Endothelial cell of umbilical vein (primary cell): ENCODE measurements at regions not wholly inside any gene's neighbourhood (a gene's known extent, or its start where the extent isn't known, plus 50 kb on each side); places are given as distances from the start of the nearest gene placed in this dataset.

ENCODE experiments used
- BruUV-seq: library from RNA; stranded (reverse); fragments of 400-500 nt; replicated peaks from 2 replicates; lab custom pipeline; 2021; lab: Mats Ljungman, UMichigan
- CTCF ChIA-PET: fragments of 300-600, 350-600 bp; sonication (Branson Sonifier 250); formaldehyde crosslinking; loops from one replicate; lab custom pipeline; 2021; ENCODE audit warnings: antibody characterized with exemption, inconsistent platforms; lab: Charles Lee
- POLR2A ChIA-PET: fragments of 300-600, 350-600 bp; sonication (Branson Sonifier 250); formaldehyde crosslinking; loops from one replicate; lab custom pipeline; 2021; ENCODE audit warnings: antibody characterized with exemption, inconsistent platforms; lab: Charles Lee
- DNase-seq: peaks from one replicate; pipeline ENCODE4 v3.0.0-alpha.2; 2011; ENCODE audit warnings: low read depth, low spot score
- FAIRE-seq: peaks from 2 replicates; lab custom pipeline; 2011; peaks lifted over from hg19 to GRCh38; lab: Jason Lieb, UNC
- H2AFZ ChIP-seq: 2 replicates; pipeline ENCODE4 v1.6.0; 2012; ENCODE audit warnings: low read depth, low read length, control low read depth, inconsistent platforms
- H3K27ac ChIP-seq: 2 replicates; pipeline ENCODE4 v1.5.1; 2011; ENCODE audit warnings: low read depth, mild to moderate bottlenecking, control low read depth, low read length, moderate library complexity; ENCODE audit not compliant: insufficient read depth
- H3K27me3 ChIP-seq, 2 experiments: 2 replicates each; pipeline versions ENCODE4 v1.6.0 to v1.6.1; 2011; ENCODE audit warnings: low read length in 2 of 2, mixed read lengths in 1 of 2; ENCODE audit not compliant: control insufficient read depth in 2 of 2, insufficient read depth in 2 of 2
- H3K36me3 ChIP-seq, 2 experiments: 2 replicates in 1 of 2; 3 replicates in 1 of 2; pipeline ENCODE4 v1.5.1; 2011; ENCODE audit warnings: low read length in 2 of 2, mild to moderate bottlenecking in 1 of 2, moderate library complexity in 1 of 2; ENCODE audit not compliant: control insufficient read depth in 2 of 2, insufficient read depth in 2 of 2; ENCODE audit errors: extremely low read depth in 1 of 2
- H3K4me1 ChIP-seq: 3 replicates; pipeline ENCODE4 v1.5.1; 2011; ENCODE audit warnings: mild to moderate bottlenecking, low read length; ENCODE audit not compliant: control insufficient read depth, insufficient read depth; ENCODE audit errors: extremely low read depth
- H3K4me2 ChIP-seq: 2 replicates; pipeline ENCODE4 v1.6.1; 2011; ENCODE audit warnings: low read length, control low read depth, mixed read lengths; ENCODE audit not compliant: insufficient read depth
- H3K4me3 ChIP-seq, 3 experiments: fragments of 200-600 bp in 1 of 3; sonication (generic), shearing (Covaris generic) in 1 of 3; replicated peaks in 1 of 3; 2 replicates each; pipeline ENCODE4 v1.5.1; 2011 to 2016; ENCODE audit warnings: control low read depth in 3 of 3, low read length in 3 of 3, mild to moderate bottlenecking in 2 of 3, inconsistent platforms in 1 of 3, low read depth in 1 of 3, moderate library complexity in 1 of 3; ENCODE audit not compliant: insufficient read depth in 1 of 3
- H3K79me2 ChIP-seq: 2 replicates; pipeline ENCODE4 v1.6.0; 2012; ENCODE audit warnings: low read length, inconsistent platforms; ENCODE audit not compliant: control insufficient read depth, insufficient read depth
- H3K9ac ChIP-seq: replicated peaks from 2 replicates; pipeline ENCODE3; 2011; ENCODE audit warnings: low read length, control low read depth; ENCODE audit not compliant: insufficient read depth; ENCODE audit errors: extremely low read depth
- H3K9me1 ChIP-seq: replicated peaks from 3 replicates; pipeline ENCODE4 v1.6.0; 2011; ENCODE audit warnings: mild to moderate bottlenecking, low read length; ENCODE audit not compliant: control insufficient read depth, insufficient read depth; ENCODE audit errors: extremely low read depth
- H3K9me3 ChIP-seq: replicated peaks from 2 replicates; pipeline ENCODE4 v1.5.1; 2012; ENCODE audit warnings: low read length, inconsistent platforms; ENCODE audit not compliant: control insufficient read depth, insufficient read depth
- H4K20me1 ChIP-seq: replicated peaks from 2 replicates; pipeline ENCODE3; 2011; ENCODE audit warnings: mild to moderate bottlenecking, low read length; ENCODE audit not compliant: control insufficient read depth, insufficient read depth; ENCODE audit errors: extremely low read depth
- EZH2 ChIP-seq: IDR thresholded peaks from 2 replicates; pipeline ENCODE4 v1.6.1; 2012; ENCODE audit warnings: borderline replicate concordance, low read depth, mild to moderate bottlenecking, moderate library complexity, low read length, inconsistent platforms; ENCODE audit not compliant: severe bottlenecking
- FOS ChIP-seq: IDR thresholded peaks from 2 replicates; pipeline ENCODE4 v1.6.1; 2011; ENCODE audit warnings: mild to moderate bottlenecking, low read length, moderate library complexity, borderline replicate concordance; ENCODE audit not compliant: insufficient read depth
- GATA2 ChIP-seq: IDR thresholded peaks from 2 replicates; pipeline ENCODE4 v1.7.0; 2011; ENCODE audit warnings: low read depth, mild to moderate bottlenecking, moderate library complexity, mixed read lengths, low read length; ENCODE audit not compliant: insufficient read length, insufficient read depth
- JUN ChIP-seq: IDR thresholded peaks from 2 replicates; pipeline ENCODE4 v1.6.1; 2011; ENCODE audit warnings: borderline replicate concordance, low read depth; ENCODE audit not compliant: insufficient read length, insufficient read depth
- MYC ChIP-seq: IDR thresholded peaks from one replicate; pipeline ENCODE4 v1.6.1; 2011; ENCODE audit warnings: mild to moderate bottlenecking, low read depth, low read length
- POLR2A ChIP-seq: IDR thresholded peaks from 2 replicates; pipeline ENCODE4 v1.6.1; 2012; ENCODE audit warnings: low read depth, mild to moderate bottlenecking, control low read depth, low read length
- POLR2AphosphoS5 ChIP-seq: IDR thresholded peaks from 2 replicates; pipeline ENCODE4 v1.6.1; 2012; ENCODE audit warnings: low read depth, mild to moderate bottlenecking, control low read depth, low read length, moderate library complexity; ENCODE audit not compliant: insufficient read depth
- dilution Hi-C: fragments of 300-500 bp; cut with MboI; formaldehyde crosslinking; loops from one replicate; pipeline ENCODE4 v1.15.0; 2019; ENCODE audit warnings: low sequenced_read_pairs; ENCODE audit not compliant: extremely low pct_ligation_motif_present
- intact Hi-C: fragments of 100-400 bp; cut with micrococcal nuclease; formaldehyde crosslinking; loops from one replicate; pipeline ENCODE4 v1.10.0; 2022
- TF ChIP-seq, protein P1 (sequence below): IDR thresholded peaks from 2 replicates; pipeline ENCODE4 v1.6.1; 2011; ENCODE audit not compliant: insufficient read depth, insufficient read length
- TF ChIP-seq, protein P2 (sequence below), 2 donors: IDR thresholded peaks; 1 replicate in 1 of 2; 2 replicates in 1 of 2; pipeline ENCODE4 v1.5.1; 2011; ENCODE audit warnings: low read length in 2 of 2, mild to moderate bottlenecking in 2 of 2, moderate library complexity in 2 of 2, control low read depth in 1 of 2, inconsistent platforms in 1 of 2, low read depth in 1 of 2; ENCODE audit not compliant: insufficient read depth in 1 of 2; ENCODE audit errors: extremely low read depth in 1 of 2

DNA sequence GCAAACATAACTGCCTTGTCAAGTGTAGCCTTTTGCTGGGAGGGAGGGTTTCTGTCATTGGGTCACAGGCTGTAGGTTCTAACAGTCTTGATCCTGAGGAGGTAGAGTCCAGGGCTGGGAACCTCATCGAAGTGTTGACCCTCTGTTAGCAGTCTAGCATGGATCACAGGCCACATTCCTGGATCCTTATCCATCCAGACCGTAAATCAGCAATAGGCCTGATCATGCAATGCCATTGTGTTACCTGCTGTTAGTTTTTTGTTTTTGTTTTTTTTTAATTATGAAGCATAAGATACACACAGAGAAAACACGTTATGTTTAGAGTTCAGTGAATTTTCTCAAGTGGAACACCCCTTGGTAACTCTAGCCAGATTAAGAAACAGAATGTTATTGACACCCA is 282.0 kb upstream of the TPM1 start:
- H2AFZ ChIP-seq, result no peak overlapping the region
- no peaks in the 10 kb centered on the region for H3K4me1 ChIP-seq
- no peaks in the 10 kb centered on the region for H3K9me3 ChIP-seq
- H3K4me3 ChIP-seq, result no peak overlapping the region
- no peaks in the 10 kb centered on the region for H3K36me3 ChIP-seq
- H3K9ac ChIP-seq, result no peak overlapping the region
- H3K27me3 ChIP-seq, result no peaks in the 10 kb centered on the region
- ChIA-PET POLR2A (no interaction called here), CTCF (no interaction called here)
- intact Hi-C loops, result no loop called here
- no peaks in the 10 kb centered on the region for H3K9me1 ChIP-seq
- no peaks in the 10 kb centered on the region for H3K79me2 ChIP-seq
- H3K4me2 ChIP-seq, result no peak overlapping the region
- no peaks in the 10 kb centered on the region for H4K20me1 ChIP-seq
- no peak for DNase-seq
- dilution Hi-C loops, result no loop called here
- TF ChIP-seq POLR2AphosphoS5 (no peak), MYC (no peak)
- TF ChIP-seq, protein P1, sequence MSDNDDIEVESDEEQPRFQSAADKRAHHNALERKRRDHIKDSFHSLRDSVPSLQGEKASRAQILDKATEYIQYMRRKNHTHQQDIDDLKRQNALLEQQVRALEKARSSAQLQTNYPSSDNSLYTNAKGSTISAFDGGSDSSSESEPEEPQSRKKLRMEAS, result no peak
- no TSS peak for BruUV-seq
- no peak for FAIRE-seq
- H3K27ac ChIP-seq, result no peak overlapping the region

DNA sequence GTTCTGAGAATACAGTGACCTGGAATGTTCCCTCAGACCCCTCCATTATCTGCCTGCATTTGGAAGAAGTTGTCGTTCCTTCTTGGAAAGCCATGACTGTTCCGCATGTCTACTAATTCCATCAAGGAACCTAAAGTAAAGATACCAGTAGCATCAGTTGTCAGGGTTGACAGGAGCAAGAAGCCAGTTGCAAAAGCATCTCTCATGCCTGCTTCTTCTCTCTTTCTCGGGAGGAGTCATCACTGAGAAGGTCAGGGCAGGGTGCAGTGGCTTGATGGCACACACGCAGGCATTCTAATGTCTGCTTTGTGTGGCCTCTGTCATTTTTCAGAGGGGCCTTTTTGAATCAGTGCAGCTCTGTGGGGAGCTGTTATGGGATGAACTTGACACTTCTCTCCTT is 276.6 kb upstream of the TPM1 start:
- no peak for DNase-seq
- H3K9ac ChIP-seq, result no peak overlapping the region
- no peak for FAIRE-seq
- CTCF ChIA-PET, result interaction anchor here (1.7 kb wide), 1 partner anchor 24 kb away, joined by 5 read pairs; no protein-coding TSS in a partner anchor
- intact Hi-C loops (no loop called here), dilution Hi-C loops (no loop called here)
- no peak overlapping the region for H3K4me2 ChIP-seq
- H3K79me2 ChIP-seq, result no peaks in the 10 kb centered on the region
- no peak overlapping the region for H3K27ac ChIP-seq
- H3K4me1 ChIP-seq, result no peaks in the 10 kb centered on the region
- no peaks in the 10 kb centered on the region for H3K9me1 ChIP-seq
- no peak for TF ChIP-seq MYC
- no peak for TF ChIP-seq POLR2A
- TF ChIP-seq FOS, result no peak
- no peak for TF ChIP-seq POLR2AphosphoS5
- TF ChIP-seq, protein P1, result no peak
- no peak for TF ChIP-seq EZH2
- TF ChIP-seq, protein P2, sequence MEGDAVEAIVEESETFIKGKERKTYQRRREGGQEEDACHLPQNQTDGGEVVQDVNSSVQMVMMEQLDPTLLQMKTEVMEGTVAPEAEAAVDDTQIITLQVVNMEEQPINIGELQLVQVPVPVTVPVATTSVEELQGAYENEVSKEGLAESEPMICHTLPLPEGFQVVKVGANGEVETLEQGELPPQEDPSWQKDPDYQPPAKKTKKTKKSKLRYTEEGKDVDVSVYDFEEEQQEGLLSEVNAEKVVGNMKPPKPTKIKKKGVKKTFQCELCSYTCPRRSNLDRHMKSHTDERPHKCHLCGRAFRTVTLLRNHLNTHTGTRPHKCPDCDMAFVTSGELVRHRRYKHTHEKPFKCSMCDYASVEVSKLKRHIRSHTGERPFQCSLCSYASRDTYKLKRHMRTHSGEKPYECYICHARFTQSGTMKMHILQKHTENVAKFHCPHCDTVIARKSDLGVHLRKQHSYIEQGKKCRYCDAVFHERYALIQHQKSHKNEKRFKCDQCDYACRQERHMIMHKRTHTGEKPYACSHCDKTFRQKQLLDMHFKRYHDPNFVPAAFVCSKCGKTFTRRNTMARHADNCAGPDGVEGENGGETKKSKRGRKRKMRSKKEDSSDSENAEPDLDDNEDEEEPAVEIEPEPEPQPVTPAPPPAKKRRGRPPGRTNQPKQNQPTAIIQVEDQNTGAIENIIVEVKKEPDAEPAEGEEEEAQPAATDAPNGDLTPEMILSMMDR (IDR thresholded peaks at IDR 0.05; ENCODE audit: extremely low read depth in 1 of 2, insufficient read depth in 1 of 2, low read depth in 1 of 2, low read length in 2 of 2), result no peak
- TF ChIP-seq GATA2, result no peak
- TF ChIP-seq JUN, result no peak
- H2AFZ ChIP-seq, result no peak overlapping the region
- BruUV-seq, result no TSS peak
- peaks cover 0 to 3% of the 10 kb centered on the region in 2 experiments for H3K27me3 ChIP-seq
- H3K36me3 ChIP-seq, result no peaks in the 10 kb centered on the region
- H4K20me1 ChIP-seq, result no peaks in the 10 kb centered on the region
- no peak overlapping the region for H3K4me3 ChIP-seq
- no peaks in the 10 kb centered on the region for H3K9me3 ChIP-seq
- POLR2A ChIA-PET, result no interaction called here
